HG03342 (cell line): ENCODE measurements at regions not wholly inside any gene's neighbourhood (a gene's known extent, or its start where the extent isn't known, plus 50 kb on each side); places are given as distances from the start of the nearest gene placed in this dataset.
A peak's percentile ranks its signal among the peaks of the same experiment; 100 is the strongest.

Experiments
- ATAC-seq: cut with Tn5 transposase; IDR thresholded peaks from one replicate; pipeline ENCODE4 v1.9.1; 2021; ENCODE audit warnings: mild to moderate bottlenecking, moderate library complexity; ENCODE audit not compliant: unreplicated experiment

GRCh38 chr2:2638547-2639220, 307.6 kb upstream of the MYT1L start:
- no peak for ATAC-seq

- no peak for ATAC-seq
These were observed 305.7 kb upstream of the MYT1L start for GRCh38 chr2:2636813-2637212.

- ATAC-seq, result no peak
These were observed 304.0 kb upstream of the MYT1L start for GRCh38 chr2:2635025-2635528.

GRCh38 chr2:2633017-2633416, 301.9 kb upstream of the MYT1L start:
- no peak for ATAC-seq

- ATAC-seq, result no peak
These were observed 292.9 kb upstream of the MYT1L start for GRCh38 chr2:2623939-2624338.

GRCh38 chr2:2621855-2622254, 290.8 kb upstream of the MYT1L start:
- ATAC-seq, result no peak

GRCh38 chr2:2620604-2621003, 289.5 kb upstream of the MYT1L start:
- ATAC-seq, result no peak

GRCh38 chr2:2619995-2620394, 288.9 kb upstream of the MYT1L start:
- no peak for ATAC-seq

- no peak for ATAC-seq
These were observed 283.4 kb upstream of the MYT1L start for GRCh38 chr2:2614452-2614851.

- ATAC-seq, result peak; percentile 99
These were observed 282.5 kb upstream of the MYT1L start for GRCh38 chr2:2613279-2614199.

- ATAC-seq, result no peak
These were observed 279.7 kb upstream of the MYT1L start for GRCh38 chr2:2610751-2611150.

GRCh38 chr2:2600366-2600765, 269.3 kb upstream of the MYT1L start:
- ATAC-seq, result no peak

GRCh38 chr2:2599441-2599840, 268.4 kb upstream of the MYT1L start:
- ATAC-seq, result no peak

- ATAC-seq, result no peak
These were observed 266.6 kb upstream of the MYT1L start for GRCh38 chr2:2597712-2598111.

GRCh38 chr2:2591542-2591940, 260.5 kb upstream of the MYT1L start:
- no peak for ATAC-seq

GRCh38 chr2:2590841-2591541, 259.9 kb upstream of the MYT1L start:
- ATAC-seq, result no peak

- ATAC-seq, result no peak
These were observed 259.1 kb upstream of the MYT1L start for GRCh38 chr2:2590141-2590540.

GRCh38 chr2:2588777-2589176, 257.7 kb upstream of the MYT1L start:
- ATAC-seq, result no peak

GRCh38 chr2:2587354-2587753, 256.3 kb upstream of the MYT1L start:
- no peak for ATAC-seq

GRCh38 chr2:2586931-2587330, 255.9 kb upstream of the MYT1L start:
- no peak for ATAC-seq

- ATAC-seq, result no peak
These were observed 255.1 kb upstream of the MYT1L start for GRCh38 chr2:2586068-2586776.
